IMR-90 (cell line): ENCODE measurements at regions not wholly inside any gene's neighbourhood (a gene's known extent, or its start where the extent isn't known, plus 50 kb on each side); places are given as distances from the start of the nearest gene placed in this dataset.

Experiments
- ATAC-seq: fragments of 200-7000 bp; cut with Tn5 transposase; 2 replicates; pipeline ENCODE4 v1.9.1; 2020; ENCODE audit warnings: low read depth, mild to moderate bottlenecking, moderate library complexity
- BruUV-seq: library from RNA; stranded (reverse); fragments of 400-500 nt; replicated peaks from 2 replicates; lab custom pipeline; 2021; lab: Mats Ljungman, UMichigan
- CTCF ChIA-PET: fragments of 300-600 bp; formaldehyde crosslinking; extraction: SDS; loops from one replicate; lab custom pipeline; 2021; ENCODE audit warnings: antibody characterized with exemption; lab: Yijun Ruan, JAX
- POLR2A ChIA-PET: fragments of 300-600 bp; sonication (Branson Sonifier 250); formaldehyde crosslinking; loops from one replicate; lab custom pipeline; 2022; ENCODE audit warnings: antibody characterized with exemption; ENCODE audit not compliant: unreplicated experiment; lab: Charles Lee
- DNase-seq: peaks from one replicate; pipeline ENCODE4 v3.0.0; 2013
- H2AFZ ChIP-seq: replicated peaks from 2 replicates; pipeline ENCODE3; 2013; ENCODE audit warnings: low read length, mild to moderate bottlenecking; ENCODE audit not compliant: poor library complexity
- H2AK5ac ChIP-seq: 2 replicates; pipeline ENCODE4 v1.6.1; 2013; ENCODE audit warnings: low read depth, low read length, inconsistent platforms
- H2AK9ac ChIP-seq: replicated peaks from 2 replicates; pipeline ENCODE3; 2013; ENCODE audit warnings: mild to moderate bottlenecking, low read depth, low read length, moderate library complexity; ENCODE audit not compliant: poor library complexity
- H2BK120ac ChIP-seq: 2 replicates; pipeline ENCODE4 v1.6.1; 2013; ENCODE audit warnings: low read depth, low read length, inconsistent platforms
- H2BK15ac ChIP-seq: 3 replicates; pipeline ENCODE4 v1.6.1; 2013; ENCODE audit warnings: low read depth, low read length, inconsistent platforms
- H2BK20ac ChIP-seq: 2 replicates; pipeline ENCODE4 v1.6.1; 2013; ENCODE audit warnings: low read depth, mild to moderate bottlenecking, inconsistent platforms, low read length, moderate library complexity
- H2BK5ac ChIP-seq: 2 replicates; pipeline ENCODE4 v1.6.1; 2013; ENCODE audit warnings: mild to moderate bottlenecking, low read depth, low read length, inconsistent platforms; ENCODE audit not compliant: poor library complexity, severe bottlenecking
- H3K14ac ChIP-seq: replicated peaks from 2 replicates; pipeline ENCODE4 v1.6.1; 2013; ENCODE audit warnings: low read depth, low read length, inconsistent platforms
- H3K18ac ChIP-seq: 2 replicates; pipeline ENCODE4 v1.6.1; 2013; ENCODE audit warnings: low read depth, low read length, control low read depth
- H3K23ac ChIP-seq: 2 replicates; pipeline ENCODE4 v1.6.1; 2013; ENCODE audit warnings: low read depth, low read length, inconsistent platforms
- H3K27ac ChIP-seq: 2 replicates; pipeline ENCODE4 v1.5.1; 2013; ENCODE audit warnings: mild to moderate bottlenecking, control low read depth, low read length; ENCODE audit not compliant: insufficient read depth
- H3K27me3 ChIP-seq: 2 replicates; pipeline ENCODE4 v1.6.1; 2013; ENCODE audit warnings: low read length; ENCODE audit not compliant: control insufficient read depth, insufficient read depth
- H3K36me3 ChIP-seq: 2 replicates; pipeline ENCODE4 v1.6.1; 2013; ENCODE audit warnings: low read length, mixed read lengths; ENCODE audit not compliant: control insufficient read depth, insufficient read depth
- H3K4ac ChIP-seq: 2 replicates; pipeline ENCODE4 v1.6.1; 2013; ENCODE audit warnings: low read depth, low read length, inconsistent platforms
- H3K4me1 ChIP-seq: 2 replicates; pipeline ENCODE4 v1.6.1; 2013; ENCODE audit warnings: low read length, mixed read lengths; ENCODE audit not compliant: control insufficient read depth, insufficient read depth
- H3K4me2 ChIP-seq: 2 replicates; pipeline ENCODE4 v1.6.1; 2013; ENCODE audit warnings: low read depth, mild to moderate bottlenecking, control low read depth, low read length, moderate library complexity
- H3K4me3 ChIP-seq: 2 replicates; pipeline ENCODE4 v1.5.1; 2013; ENCODE audit warnings: low read depth, mild to moderate bottlenecking, control low read depth, low read length, moderate library complexity; ENCODE audit not compliant: insufficient read depth
- H3K56ac ChIP-seq: 2 replicates; pipeline ENCODE4 v1.6.1; 2013; ENCODE audit warnings: low read length, inconsistent platforms; ENCODE audit not compliant: insufficient read depth; ENCODE audit errors: extremely low read depth
- H3K79me1 ChIP-seq, 2 experiments: 2 replicates each; pipeline ENCODE4 v1.6.1; 2013; ENCODE audit warnings: low read length in 2 of 2, inconsistent platforms in 1 of 2, low read depth in 1 of 2
- H3K9ac ChIP-seq: 2 replicates; pipeline ENCODE4 v1.6.1; 2013; ENCODE audit warnings: low read depth, low read length, control low read depth
- H3K9me1 ChIP-seq: 2 replicates; pipeline ENCODE4 v1.6.1; 2013; ENCODE audit warnings: low read length, inconsistent platforms; ENCODE audit not compliant: insufficient read depth
- H3K9me3 ChIP-seq: 2 replicates; pipeline ENCODE4 v1.6.1; 2013; ENCODE audit warnings: low read length; ENCODE audit not compliant: control insufficient read depth, insufficient read depth
- H4K20me1 ChIP-seq: 2 replicates; pipeline ENCODE4 v1.6.1; 2013; ENCODE audit warnings: low read length, inconsistent platforms; ENCODE audit not compliant: insufficient read depth
- H4K5ac ChIP-seq: 2 replicates; pipeline ENCODE4 v1.6.1; 2013; ENCODE audit warnings: mild to moderate bottlenecking, low read depth, low read length, control low read depth
- H4K8ac ChIP-seq, 2 experiments: 2 replicates each; pipeline ENCODE4 v1.6.1; 2013; ENCODE audit warnings: low read depth in 2 of 2, low read length in 2 of 2, control low read depth in 1 of 2, inconsistent platforms in 1 of 2
- H4K91ac ChIP-seq: 2 replicates; pipeline ENCODE4 v1.6.1; 2013; ENCODE audit warnings: low read depth, low read length, inconsistent platforms; ENCODE audit not compliant: insufficient read depth
- RCOR1 ChIP-seq: IDR thresholded peaks from 2 replicates; pipeline ENCODE4 v1.6.1; 2012; ENCODE audit warnings: mild to moderate bottlenecking, low read length, improper control_type of control experiment; ENCODE audit not compliant: insufficient replicate concordance
- WGBS, 2 experiments: methylation state at CpG; one replicate each; pipeline versions ENCODE4 v1.1.5 to v1.1.7; 2013; ENCODE audit warnings: missing lambda C conversion rate in 2 of 2; ENCODE audit not compliant: insufficient read length in 1 of 2; ENCODE audit errors: extremely low coverage in 2 of 2; 5-methylcytosine and 5-hydroxymethylcytosine counted together
- dilution Hi-C: fragments of 300-500 bp; cut with HindIII; formaldehyde crosslinking; loops from one replicate; pipeline ENCODE4 v1.14.3; 2018; ENCODE audit warnings: low sequenced_read_pairs; ENCODE audit not compliant: unreplicated experiment
- in situ Hi-C: fragments of 300-500 bp; cut with MboI; formaldehyde crosslinking; loops from 3 replicates; pipeline ENCODE4 v1.14.3; 2019; ENCODE audit warnings: low sequenced_read_pairs, inconsistent platforms, mixed read lengths
- intact Hi-C: fragments of 100-400 bp; cut with micrococcal nuclease; formaldehyde crosslinking; loops from 2 replicates; pipeline ENCODE4 v1.10.0; 2022
- TF ChIP-seq, protein P1 (sequence below): fragments of 150-350 bp; IDR thresholded peaks from 2 replicates; pipeline ENCODE4 v1.6.1; 2016; ENCODE audit warnings: low read depth, mild to moderate bottlenecking, low read length, moderate library complexity, borderline replicate concordance

DNA sequence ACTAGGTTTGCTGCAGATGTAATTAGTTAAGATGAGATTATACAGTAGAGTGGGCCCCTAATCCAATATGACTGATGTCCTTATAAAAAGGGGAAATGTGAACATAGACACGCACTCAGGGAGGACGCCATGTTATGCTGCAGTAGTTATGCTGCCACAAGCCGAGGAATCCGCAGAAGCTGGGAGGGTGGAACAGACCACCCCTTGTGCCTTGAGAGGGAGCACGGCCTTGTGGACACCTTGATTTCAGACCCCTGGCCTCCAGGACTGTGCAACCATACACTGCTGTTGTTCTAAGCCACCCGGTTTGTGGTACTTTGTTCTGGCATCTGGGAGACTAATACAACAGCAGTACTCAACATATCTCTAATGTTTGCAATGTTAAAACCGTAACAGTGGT is 57.9 kb upstream of the HIVEP3 start:
- no peak overlapping the region for H2BK5ac ChIP-seq
- dilution Hi-C loops = no loop called here
- 100% methylated on average over 1 of the region's 7 CpGs; no CpG with 5 or more reads in 1 of the 2 experiments for WGBS, 2 experiments
- no peak overlapping the region for H3K56ac ChIP-seq
- no peak overlapping the region for H2BK15ac ChIP-seq
- ChIA-PET CTCF (no interaction called here), POLR2A (no interaction called here)
- in situ Hi-C loops = no loop called here
- H3K4me3 ChIP-seq = no peak overlapping the region
- no peak for TF ChIP-seq RCOR1
- TF ChIP-seq, protein P1, sequence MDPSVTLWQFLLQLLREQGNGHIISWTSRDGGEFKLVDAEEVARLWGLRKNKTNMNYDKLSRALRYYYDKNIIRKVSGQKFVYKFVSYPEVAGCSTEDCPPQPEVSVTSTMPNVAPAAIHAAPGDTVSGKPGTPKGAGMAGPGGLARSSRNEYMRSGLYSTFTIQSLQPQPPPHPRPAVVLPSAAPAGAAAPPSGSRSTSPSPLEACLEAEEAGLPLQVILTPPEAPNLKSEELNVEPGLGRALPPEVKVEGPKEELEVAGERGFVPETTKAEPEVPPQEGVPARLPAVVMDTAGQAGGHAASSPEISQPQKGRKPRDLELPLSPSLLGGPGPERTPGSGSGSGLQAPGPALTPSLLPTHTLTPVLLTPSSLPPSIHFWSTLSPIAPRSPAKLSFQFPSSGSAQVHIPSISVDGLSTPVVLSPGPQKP = no peak
- no peak overlapping the region for H2AK5ac ChIP-seq
- H4K91ac ChIP-seq = no peak overlapping the region
- H4K5ac ChIP-seq = no peak overlapping the region
- ATAC-seq (no peak), DNase-seq (no peak)
- no peak overlapping the region for H2BK20ac ChIP-seq
- no peaks in the 10 kb centered on the region for H3K4me1 ChIP-seq
- intact Hi-C loops = no loop called here
- H4K8ac ChIP-seq = no peak overlapping the region
- H3K9ac ChIP-seq = no peak overlapping the region
- no peaks in the 10 kb centered on the region for H4K20me1 ChIP-seq
- H3K27me3 ChIP-seq = peaks cover 1% of the 10 kb centered on the region; the same call in 1 of the 2 replicates
- H3K79me1 ChIP-seq = no peaks in the 10 kb centered on the region
- no peaks in the 10 kb centered on the region for H3K9me1 ChIP-seq
- BruUV-seq = no TSS peak
- H3K9me3 ChIP-seq = peaks cover 2% of the 10 kb centered on the region; the same call in 1 of the 2 replicates
- H2AFZ ChIP-seq = no peak overlapping the region
- no peak overlapping the region for H3K23ac ChIP-seq
- no peak overlapping the region for H3K4ac ChIP-seq
- no peak overlapping the region for H3K18ac ChIP-seq
- H2BK120ac ChIP-seq = no peak overlapping the region
- H3K36me3 ChIP-seq = no peaks in the 10 kb centered on the region
- H3K14ac ChIP-seq = no peak overlapping the region
- H2AK9ac ChIP-seq = no peak overlapping the region
- no peak overlapping the region for H3K4me2 ChIP-seq
- H3K27ac ChIP-seq = no peak overlapping the region
